Tibial nerve (tissue), 3 donors: ENCODE measurements at regions not wholly inside any gene's neighbourhood (a gene's known extent, or its start where the extent isn't known, plus 50 kb on each side); places are given as distances from the start of the nearest gene placed in this dataset.

Experiments used
- CTCF ChIP-seq, 5 experiments: fragments of 200-600 bp in 3 of 5; fragments of 450-650 bp in 2 of 5; sonication (generic) in 3 of 5; IDR thresholded peaks; one replicate each; pipeline ENCODE4 v1.5.1; 2016 to 2019; ENCODE audit warnings: antibody characterized with exemption in 5 of 5, mild to moderate bottlenecking in 3 of 5, moderate library complexity in 2 of 5
- POLR2A ChIP-seq, 2 donors: fragments of 450-650 bp; IDR thresholded peaks; one replicate each; pipeline ENCODE4 v1.6.1; 2017; ENCODE audit warnings: antibody characterized with exemption in 2 of 2, mild to moderate bottlenecking in 2 of 2, moderate library complexity in 2 of 2

GRCh38 chr5:89034588-89034987 is 151.6 kb upstream of the MEF2C start:
- TF ChIP-seq CTCF (IDR thresholded peaks at IDR 0.05), result no peak
- no peak for TF ChIP-seq POLR2A (IDR thresholded peaks at IDR 0.05)
